ENCODE measurements at regions not wholly inside any gene's neighbourhood (a gene's known extent, or its start where the extent isn't known, plus 50 kb on each side); places are given as distances from the start of the nearest gene placed in this dataset.

- TF ChIP-seq CTCF (optimal IDR thresholded peaks at IDR 0.05 in 1 of 3, IDR thresholded peaks at IDR 0.05 in 1 of 3, conservative IDR thresholded peaks at IDR 0.05 in 1 of 3; ENCODE audit: extremely low read depth in 1 of 3, insufficient read depth in 2 of 3, low read length in 3 of 3) (no peak), EZH2 (IDR thresholded peaks at IDR 0.05; ENCODE audit: low read length) (no peak)
Observed at GRCh38 chr9:73095425-73095824, 56.2 kb upstream of the ANXA1 start.
